ENCODE measurements at regions not wholly inside any gene's neighbourhood (a gene's known extent, or its start where the extent isn't known, plus 50 kb on each side); places are given as distances from the start of the nearest gene placed in this dataset.
"Not testable (repeated sequence)": the region's sequence is repeated elsewhere in the genome, so short reads cannot be mapped to it uniquely, and the experiment has no call there.

DNA sequence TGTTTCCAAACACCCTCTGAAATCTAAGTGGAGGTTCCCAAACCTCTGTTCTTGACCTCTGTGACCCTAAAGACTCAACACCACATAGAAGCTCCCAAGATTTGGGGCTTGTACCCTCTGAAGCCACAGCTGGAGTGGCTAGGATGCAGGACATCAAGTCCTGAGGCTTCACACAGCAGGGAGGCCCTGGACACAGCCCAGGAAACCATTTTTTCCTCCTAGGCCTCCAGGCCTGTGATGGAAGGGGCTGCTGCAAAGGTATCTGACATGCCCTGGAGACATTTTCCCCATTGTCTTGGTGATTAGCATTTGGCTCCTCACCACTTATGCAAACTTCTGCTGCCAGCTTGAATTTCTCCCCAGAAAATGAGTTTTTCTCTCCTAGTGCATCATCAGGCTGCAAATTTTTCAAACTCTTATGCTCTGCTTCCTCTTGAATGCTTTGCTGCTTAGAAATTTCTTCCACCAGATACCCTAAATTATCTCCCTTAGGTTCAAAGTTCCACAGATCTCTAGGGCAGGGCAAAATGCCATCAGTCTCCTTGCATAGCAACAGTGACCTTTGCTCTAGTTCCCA lies 200.5 kb upstream of the ARL4C start:
- TF ChIP-seq, protein P1, sequence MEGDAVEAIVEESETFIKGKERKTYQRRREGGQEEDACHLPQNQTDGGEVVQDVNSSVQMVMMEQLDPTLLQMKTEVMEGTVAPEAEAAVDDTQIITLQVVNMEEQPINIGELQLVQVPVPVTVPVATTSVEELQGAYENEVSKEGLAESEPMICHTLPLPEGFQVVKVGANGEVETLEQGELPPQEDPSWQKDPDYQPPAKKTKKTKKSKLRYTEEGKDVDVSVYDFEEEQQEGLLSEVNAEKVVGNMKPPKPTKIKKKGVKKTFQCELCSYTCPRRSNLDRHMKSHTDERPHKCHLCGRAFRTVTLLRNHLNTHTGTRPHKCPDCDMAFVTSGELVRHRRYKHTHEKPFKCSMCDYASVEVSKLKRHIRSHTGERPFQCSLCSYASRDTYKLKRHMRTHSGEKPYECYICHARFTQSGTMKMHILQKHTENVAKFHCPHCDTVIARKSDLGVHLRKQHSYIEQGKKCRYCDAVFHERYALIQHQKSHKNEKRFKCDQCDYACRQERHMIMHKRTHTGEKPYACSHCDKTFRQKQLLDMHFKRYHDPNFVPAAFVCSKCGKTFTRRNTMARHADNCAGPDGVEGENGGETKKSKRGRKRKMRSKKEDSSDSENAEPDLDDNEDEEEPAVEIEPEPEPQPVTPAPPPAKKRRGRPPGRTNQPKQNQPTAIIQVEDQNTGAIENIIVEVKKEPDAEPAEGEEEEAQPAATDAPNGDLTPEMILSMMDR (conservative IDR thresholded peaks at IDR 0.05 in 1 of 2, IDR thresholded peaks at IDR 0.05 in 1 of 2; ENCODE audit: low read depth in 1 of 2, low read length in 2 of 2) = not testable (repeated sequence)
- TF ChIP-seq EZH2 (IDR thresholded peaks at IDR 0.05; ENCODE audit: low read length, missing control alignments) = not testable (repeated sequence)
